ENCODE measurements at regions not wholly inside any gene's neighbourhood (a gene's known extent, or its start where the extent isn't known, plus 50 kb on each side); places are given as distances from the start of the nearest gene placed in this dataset.
"Not testable (repeated sequence)": the region's sequence is repeated elsewhere in the genome, so short reads cannot be mapped to it uniquely, and the experiment has no call there.

- intact Hi-C loops (cut with micrococcal nuclease), result no loop called here
Measured at GRCh38 chr3:106440672-106441071, 571.9 kb upstream of the CBLB start.

GRCh38 chr3:106446271-106446670, 577.5 kb upstream of the CBLB start:
- no TSS peak for BruUV-seq (replicated peaks)
- CTCF ChIA-PET, result interaction anchor here (0.7 kb wide), 1 partner anchor 9 kb away, joined by 3 read pairs; no protein-coding TSS in a partner anchor
- Mint-ChIP-seq H3K9me3 (ENCODE audit: unreplicated experiment) (peaks cover 10% of the 10 kb centered on the region), H3K27ac (ENCODE audit: low read depth, unreplicated experiment) (no peak overlapping the region), H3K27me3 (ENCODE audit: insufficient read depth, unreplicated experiment) (no peaks in the 10 kb centered on the region), H3K4me1 (ENCODE audit: insufficient read depth, unreplicated experiment) (no peaks in the 10 kb centered on the region), H3K4me3 (ENCODE audit: unreplicated experiment) (no peak overlapping the region), H3K36me3 (ENCODE audit: insufficient read depth, unreplicated experiment) (peaks cover 6% of the 10 kb centered on the region)
- intact Hi-C loops (cut with micrococcal nuclease), result no loop called here
- no peak for TF ChIP-seq CTCF (IDR thresholded peaks at IDR 0.05; ENCODE audit: unreplicated experiment)
- POLR2A ChIA-PET, result interaction anchor here (0.9 to 1.5 kb wide), 4 partner anchors 9 to 17 kb away, joined by 3 to 5 read pairs (median 4); no protein-coding TSS in a partner anchor
- DNase-seq (ENCODE audit: unreplicated experiment), result no peak

More at GRCh38 chr3:106440672-106441071, 571.9 kb upstream of the CBLB start:
- TF ChIP-seq CTCF (IDR thresholded peaks at IDR 0.05; ENCODE audit: unreplicated experiment), result no peak
- Mint-ChIP-seq H3K4me3 (ENCODE audit: unreplicated experiment) (no peak overlapping the region), H3K9me3 (ENCODE audit: unreplicated experiment) (peaks cover 5% of the 10 kb centered on the region), H3K36me3 (ENCODE audit: insufficient read depth, unreplicated experiment) (no peaks in the 10 kb centered on the region), H3K27ac (ENCODE audit: low read depth, unreplicated experiment) (no peak overlapping the region), H3K4me1 (ENCODE audit: insufficient read depth, unreplicated experiment) (peaks cover 6% of the 10 kb centered on the region), H3K27me3 (ENCODE audit: insufficient read depth, unreplicated experiment) (no peaks in the 10 kb centered on the region)
- BruUV-seq (replicated peaks), result no TSS peak
- POLR2A ChIA-PET, result interaction anchor here (1.2 to 1.9 kb wide), 3 partner anchors 10 to 20 kb away, joined by 3 to 6 read pairs (median 3); no protein-coding TSS in a partner anchor
- DNase-seq (ENCODE audit: unreplicated experiment), result no peak
- CTCF ChIA-PET, result interaction anchor here (0.8 kb wide), 1 partner anchor 12 kb away, joined by 3 read pairs; no protein-coding TSS in a partner anchor

DNA sequence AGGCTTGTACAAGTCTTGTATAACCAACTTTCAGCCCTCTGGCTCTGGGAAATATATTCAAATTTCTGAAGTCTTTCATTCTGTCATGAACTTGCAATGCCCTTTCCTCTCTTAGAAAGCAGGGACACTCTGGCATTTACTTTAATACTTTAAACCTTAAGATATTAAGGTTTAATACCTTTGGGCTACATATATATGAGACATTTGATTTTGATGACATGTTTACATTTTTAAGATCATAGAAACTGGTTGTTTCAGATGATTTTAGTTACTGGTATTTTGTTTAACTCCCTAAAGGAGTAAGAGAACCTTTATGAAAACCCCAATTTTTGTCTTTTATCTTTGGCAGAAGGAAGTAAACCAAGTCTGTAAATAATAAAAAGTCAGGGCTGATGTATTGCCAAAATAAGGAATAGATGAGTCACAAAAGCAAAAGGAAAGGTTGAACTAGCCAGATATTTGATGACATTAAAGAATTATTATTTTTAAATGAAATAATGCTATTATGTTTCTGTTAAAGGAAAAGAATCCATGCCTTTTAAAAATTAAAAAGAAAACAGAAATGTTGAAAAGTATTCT, 579.0 kb upstream of the CBLB start:
- Mint-ChIP-seq H3K27me3 (ENCODE audit: insufficient read depth, unreplicated experiment) (no peaks in the 10 kb centered on the region), H3K9me3 (ENCODE audit: unreplicated experiment) (peaks cover 10% of the 10 kb centered on the region), H3K4me1 (ENCODE audit: insufficient read depth, unreplicated experiment) (no peaks in the 10 kb centered on the region), H3K27ac (ENCODE audit: low read depth, unreplicated experiment) (no peak overlapping the region), H3K36me3 (ENCODE audit: insufficient read depth, unreplicated experiment) (peaks cover 6% of the 10 kb centered on the region), H3K4me3 (ENCODE audit: unreplicated experiment) (no peak overlapping the region)
- no peak for DNase-seq (ENCODE audit: unreplicated experiment)
- no TSS peak for BruUV-seq (replicated peaks)
- ChIA-PET POLR2A (interaction anchor here (1.3 kb wide), 1 partner anchor 13 kb away, joined by 4 read pairs; no protein-coding TSS in a partner anchor), CTCF (no interaction called here)
- intact Hi-C loops (cut with micrococcal nuclease), result no loop called here
- no peak for TF ChIP-seq CTCF (IDR thresholded peaks at IDR 0.05; ENCODE audit: unreplicated experiment)

DNA sequence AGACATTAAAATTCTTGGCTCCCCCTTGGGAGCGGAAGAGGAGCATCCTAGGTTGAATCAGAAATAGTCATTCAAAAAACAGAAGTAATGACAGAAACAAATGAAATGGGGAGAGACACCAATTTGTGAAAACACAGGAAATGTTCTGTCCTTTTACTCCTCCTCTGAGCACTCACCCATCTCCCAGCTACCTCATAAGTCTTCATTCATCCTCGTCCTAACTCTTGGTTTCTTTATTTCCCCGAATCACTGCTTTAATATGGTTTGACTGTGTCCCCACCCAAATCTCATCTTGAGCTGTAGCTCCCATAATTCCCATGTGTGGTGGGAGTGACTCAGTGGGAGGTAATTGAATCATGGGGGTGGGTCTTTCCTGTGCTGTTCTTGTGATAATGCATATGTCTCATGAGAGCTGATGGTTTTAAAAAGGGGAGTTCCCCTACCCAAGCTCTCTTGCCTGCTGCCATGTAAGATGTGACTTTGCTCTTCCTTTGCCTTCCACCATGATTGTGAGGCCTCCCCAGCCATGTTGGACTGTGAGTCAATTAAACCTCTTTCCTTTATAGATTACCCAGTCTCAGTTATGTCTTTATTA, 579.7 kb upstream of the CBLB start:
- peaks cover 10% of the 10 kb centered on the region for H3K9me3 Mint-ChIP-seq (ENCODE audit: unreplicated experiment)
- BruUV-seq (replicated peaks); H3K4me3 Mint-ChIP-seq (ENCODE audit: unreplicated experiment); DNase-seq (ENCODE audit: unreplicated experiment); intact Hi-C loops (cut with micrococcal nuclease); H3K27ac Mint-ChIP-seq (ENCODE audit: low read depth, unreplicated experiment); H3K36me3 Mint-ChIP-seq (ENCODE audit: insufficient read depth, unreplicated experiment); H3K27me3 Mint-ChIP-seq (ENCODE audit: insufficient read depth, unreplicated experiment); CTCF ChIA-PET; H3K4me1 Mint-ChIP-seq (ENCODE audit: insufficient read depth, unreplicated experiment): not testable (repeated sequence)
- POLR2A ChIA-PET, result interaction anchor here (0.8 to 1.3 kb wide), 2 partner anchors 9 to 14 kb away, joined by 3 to 4 read pairs; no protein-coding TSS in a partner anchor
